ENCODE measurements at regions not wholly inside any gene's neighbourhood (a gene's known extent, or its start where the extent isn't known, plus 50 kb on each side); places are given as distances from the start of the nearest gene placed in this dataset.
A peak's percentile ranks its signal among the peaks of the same experiment; 100 is the strongest.
"Not testable (repeated sequence)": the region's sequence is repeated elsewhere in the genome, so short reads cannot be mapped to it uniquely, and the experiment has no call there.

DNA sequence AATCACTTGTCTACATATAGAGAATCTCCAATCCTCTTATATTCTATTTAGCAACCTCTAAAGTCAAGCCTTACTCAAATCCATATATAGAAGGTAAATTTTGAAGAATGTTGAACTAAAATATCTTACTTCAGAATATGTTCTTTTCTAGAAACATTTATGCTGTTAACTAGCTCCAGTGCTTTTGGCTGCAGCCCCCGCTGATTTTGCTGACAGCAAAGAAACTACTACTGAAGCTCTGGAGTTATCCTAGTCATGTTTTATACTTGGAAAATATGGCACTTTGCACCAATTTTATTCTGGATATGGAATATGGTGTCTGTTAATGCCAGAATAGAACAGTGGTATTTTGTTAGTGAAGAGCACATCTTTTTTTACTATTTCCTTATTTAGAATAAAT lies 212.4 kb upstream of the FSIP2 start:
- DNase-seq: no peak

DNA sequence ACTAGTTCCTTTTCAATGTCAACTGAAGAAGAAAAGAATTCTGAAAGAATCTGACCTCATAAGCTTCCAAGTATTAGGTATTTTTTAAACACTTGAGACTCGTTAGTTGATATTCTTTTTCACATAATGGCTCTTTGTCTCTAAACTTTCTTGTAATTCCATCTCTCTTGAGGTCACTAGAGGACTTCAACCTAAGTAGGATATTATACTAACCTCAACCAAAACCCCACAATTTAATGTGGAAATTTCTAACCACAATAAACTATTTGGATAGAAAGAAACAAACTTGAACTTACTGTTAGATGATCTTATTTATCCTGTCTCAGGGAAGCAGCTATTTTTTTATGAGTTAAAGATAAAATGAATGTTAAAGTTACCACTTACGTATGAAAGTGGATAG lies 206.9 kb upstream of the FSIP2 start:
- DNase-seq: no peak

DNA sequence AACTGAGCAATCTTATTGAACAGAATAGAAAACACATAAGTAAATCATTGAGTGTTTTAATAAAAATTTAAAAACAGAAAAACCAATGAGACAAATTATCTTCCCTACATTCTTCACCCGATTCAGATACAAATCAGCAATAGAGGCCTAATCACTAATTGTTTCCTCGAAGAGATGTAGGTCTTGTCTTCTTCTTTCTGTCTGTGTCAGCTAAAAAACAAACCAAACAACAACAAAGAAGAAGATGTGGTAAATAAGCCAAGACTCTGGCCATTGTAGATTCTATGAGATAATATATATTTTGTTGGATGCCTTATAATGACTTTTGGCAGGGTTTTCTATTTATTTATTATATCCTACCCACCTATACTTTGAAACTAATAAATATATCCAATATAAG lies 200.9 kb upstream of the FSIP2 start:
- DNase-seq: no peak

DNA sequence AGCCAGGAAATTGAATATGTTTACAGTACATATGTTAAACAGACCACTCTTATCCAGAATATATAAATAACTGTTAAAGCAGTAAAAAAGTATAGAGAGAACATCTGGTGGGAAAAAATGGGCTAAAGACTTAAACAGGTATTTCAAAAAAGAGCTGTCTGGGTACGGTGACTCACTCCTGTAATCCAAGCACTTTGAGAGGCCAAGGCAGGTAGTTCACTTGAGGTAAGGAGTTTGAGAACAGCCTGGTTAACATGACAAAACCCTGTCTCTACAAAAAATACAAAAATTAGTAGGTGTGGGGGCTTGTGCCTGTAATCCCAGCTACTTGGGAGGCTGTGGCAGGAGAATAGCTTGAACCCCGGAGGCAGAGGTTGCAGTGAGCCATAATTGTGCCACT lies 171.4 kb upstream of the FSIP2 start:
- DNase-seq: no peak

DNA sequence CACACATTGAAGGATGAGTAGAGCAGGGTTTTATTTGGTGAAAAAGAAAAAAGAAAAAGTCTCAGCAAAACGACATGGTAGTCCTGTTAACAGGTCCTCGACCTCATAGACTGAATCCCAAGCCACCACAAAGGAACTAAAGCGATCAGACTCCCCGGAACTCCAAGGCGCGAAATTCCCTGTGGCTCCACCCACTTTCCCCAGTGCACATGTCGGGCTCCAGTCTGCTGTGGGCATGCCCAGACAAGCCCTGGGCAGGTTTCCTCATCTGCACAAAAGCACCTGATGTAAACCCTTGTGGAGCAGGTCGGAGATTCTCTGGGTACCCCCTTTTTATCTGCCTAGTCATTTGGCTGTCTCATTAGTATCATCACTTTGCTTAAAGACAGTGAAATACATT lies 170.7 kb upstream of the FSIP2 start:
- no peak for DNase-seq

DNA sequence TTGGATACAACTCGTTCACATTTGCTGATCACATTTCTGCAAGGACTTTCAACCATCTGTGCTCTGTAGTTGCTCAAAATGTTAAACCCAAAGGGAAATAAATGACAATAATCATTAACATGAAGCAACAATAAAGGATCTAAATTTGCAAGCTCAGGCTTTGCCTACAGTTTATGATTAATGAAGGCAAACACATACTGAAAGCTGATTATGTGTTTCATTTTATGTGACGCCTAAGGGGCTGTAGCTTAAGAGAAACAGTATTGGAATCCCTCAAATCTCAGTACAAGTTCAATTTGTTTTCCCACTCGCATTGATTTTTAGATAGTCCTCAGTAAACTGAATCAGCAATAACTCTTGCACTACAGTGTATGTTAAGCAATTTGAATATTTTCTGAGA lies 160.3 kb upstream of the FSIP2 start:
- no peak for DNase-seq

DNA sequence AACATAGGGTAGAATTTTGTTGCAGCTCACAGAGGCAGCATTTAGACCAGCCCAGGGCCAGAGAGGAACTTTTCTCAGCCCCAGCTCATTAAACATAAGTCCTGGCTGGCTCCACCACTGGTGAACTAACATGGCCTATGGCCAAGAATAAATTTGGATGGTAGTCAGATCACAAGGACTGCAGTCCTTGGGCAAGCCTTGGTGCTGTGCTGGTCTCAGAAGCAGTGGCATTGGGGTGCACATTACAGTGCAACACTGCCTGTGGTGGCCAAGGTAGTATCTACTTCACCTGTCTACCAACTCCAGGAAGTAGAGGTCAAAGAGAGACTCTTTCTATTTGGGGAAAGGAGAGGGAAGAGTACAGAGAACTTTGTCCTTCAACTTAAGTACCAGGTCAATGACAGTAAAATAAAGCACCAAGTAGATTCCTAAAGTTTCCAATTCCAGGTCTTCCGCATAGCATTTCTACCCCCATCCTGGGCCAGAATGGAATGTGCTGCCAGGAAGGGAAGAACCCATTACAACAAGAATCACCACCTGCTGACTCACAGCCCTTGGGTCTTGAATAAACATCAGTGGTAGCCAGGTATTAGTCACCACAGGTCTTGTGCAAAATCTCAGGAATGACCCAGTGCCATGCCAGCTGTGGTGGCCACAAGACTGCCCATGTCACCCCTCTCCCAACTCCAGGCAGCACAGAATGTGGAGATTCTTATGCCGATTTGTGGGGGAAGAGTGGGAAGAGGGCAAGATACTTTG lies 155.4 kb upstream of the FSIP2 start:
- DNase-seq: no peak

DNA sequence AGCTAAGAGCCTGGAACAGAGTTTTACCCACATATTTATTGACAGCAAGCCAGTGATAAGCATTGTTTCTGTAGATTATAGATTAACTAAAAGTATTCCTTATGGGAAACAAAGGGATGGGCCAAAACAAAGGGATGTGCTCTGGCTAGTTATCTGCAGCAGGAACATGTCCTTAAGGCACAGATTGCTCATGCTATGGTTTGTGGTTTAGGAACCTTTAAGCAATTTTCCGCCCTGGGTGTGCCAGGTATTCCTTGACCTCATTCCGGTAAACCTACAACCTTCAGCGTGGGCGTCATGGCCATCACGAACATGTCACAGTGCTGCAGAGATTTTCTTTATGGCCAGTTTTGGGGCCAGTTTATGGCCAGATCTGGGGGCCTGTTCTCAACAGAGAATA lies 153.4 kb upstream of the FSIP2 start:
- DNase-seq: not testable (repeated sequence)

DNA sequence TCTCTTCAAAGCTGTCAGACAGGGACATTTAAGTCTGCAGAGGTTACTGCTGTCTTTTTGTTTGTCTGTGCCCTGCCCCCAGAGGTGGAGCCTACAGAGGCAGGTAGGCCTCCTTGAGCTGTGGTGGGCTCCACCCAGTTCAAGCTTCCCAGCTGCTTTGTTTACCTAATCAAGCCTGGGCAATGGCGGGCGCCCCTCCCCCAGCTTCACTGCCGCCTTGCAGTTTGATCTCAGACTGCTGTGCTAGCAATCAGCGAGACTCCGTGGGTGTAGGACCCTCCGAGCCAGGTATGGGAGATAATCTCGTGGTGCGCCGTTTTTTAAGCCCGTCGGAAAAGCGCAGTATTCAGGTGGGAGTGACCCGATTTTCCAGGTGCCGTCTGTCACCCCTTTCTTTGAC lies 147.3 kb upstream of the FSIP2 start:
- not testable (repeated sequence) for DNase-seq

DNA sequence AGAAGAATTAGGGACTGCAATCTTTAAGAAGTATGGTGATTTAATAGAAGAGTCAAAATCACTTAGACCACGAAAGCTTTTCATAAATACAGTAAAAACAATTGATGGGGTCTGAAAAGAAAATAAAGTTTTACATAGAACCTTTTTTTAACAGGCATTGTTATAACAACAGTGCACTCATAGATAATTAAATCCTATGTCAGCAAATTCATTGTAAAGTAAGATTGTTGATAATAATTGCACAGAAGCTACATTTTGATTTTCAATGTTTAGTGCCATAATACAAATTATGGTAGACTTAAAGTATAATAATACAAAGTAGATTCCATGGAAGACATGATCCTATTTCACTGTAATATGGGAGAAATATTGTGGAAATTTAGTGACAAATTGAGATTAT lies 130.7 kb upstream of the FSIP2 start:
- no peak for DNase-seq

DNA sequence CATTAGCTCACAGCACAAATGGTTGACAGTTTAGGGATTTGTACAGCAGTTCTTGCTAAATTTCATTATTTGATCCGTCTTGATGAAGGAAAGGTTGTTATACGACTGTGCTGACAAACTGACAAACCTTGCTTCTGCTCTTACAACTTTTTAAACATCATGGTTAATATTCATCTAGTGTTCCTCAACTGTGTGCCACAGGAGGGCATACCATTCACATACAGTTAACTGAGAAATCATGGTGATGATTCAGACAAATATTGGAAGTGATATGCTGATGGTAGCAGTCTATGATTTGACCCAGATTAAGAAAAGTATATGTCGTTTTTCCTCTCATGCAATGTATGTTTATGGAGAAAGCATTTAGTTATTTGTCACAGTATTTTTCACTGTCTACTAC lies 129.8 kb upstream of the FSIP2 start:
- DNase-seq: peak; percentile 7

DNA sequence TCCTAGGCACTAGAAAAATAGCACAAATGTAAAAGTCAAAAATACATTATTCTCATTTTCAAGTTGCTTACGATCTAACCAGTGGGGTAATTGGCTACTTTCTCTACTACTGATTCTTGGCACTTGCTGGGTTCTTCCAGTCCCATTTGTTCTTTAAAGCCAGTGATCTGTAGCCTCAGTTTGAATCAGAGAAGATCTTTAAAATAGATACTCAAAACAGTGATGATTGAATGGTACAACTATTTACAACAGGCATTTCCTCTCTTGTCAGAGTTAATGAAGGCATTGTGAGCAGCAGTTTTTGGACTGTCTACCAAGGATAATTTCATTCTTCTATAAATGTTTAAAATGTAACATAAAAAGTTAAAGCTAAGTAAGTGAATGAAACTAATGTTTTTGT lies 128.3 kb upstream of the FSIP2 start:
- no peak for DNase-seq

DNA sequence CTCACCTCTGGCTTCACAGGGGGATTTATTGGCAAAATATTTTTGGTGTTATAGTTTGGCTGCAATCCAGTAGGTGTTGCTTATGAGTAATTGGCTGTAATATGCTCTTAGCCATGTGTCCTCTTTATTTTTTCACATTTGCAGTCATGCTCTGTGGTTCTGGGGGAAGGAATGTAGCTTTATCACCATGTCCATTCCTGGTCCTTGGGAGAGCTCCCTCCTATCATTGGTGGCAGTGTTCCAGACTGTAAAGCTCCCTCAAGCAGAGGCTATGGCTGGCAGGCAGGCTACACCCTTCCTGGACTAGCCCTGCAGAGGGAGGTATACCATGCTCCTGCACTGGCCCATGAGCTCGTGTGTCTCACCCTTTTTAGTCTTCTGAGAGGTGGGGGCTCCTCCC lies 120.0 kb upstream of the FSIP2 start:
- DNase-seq: no peak

DNA sequence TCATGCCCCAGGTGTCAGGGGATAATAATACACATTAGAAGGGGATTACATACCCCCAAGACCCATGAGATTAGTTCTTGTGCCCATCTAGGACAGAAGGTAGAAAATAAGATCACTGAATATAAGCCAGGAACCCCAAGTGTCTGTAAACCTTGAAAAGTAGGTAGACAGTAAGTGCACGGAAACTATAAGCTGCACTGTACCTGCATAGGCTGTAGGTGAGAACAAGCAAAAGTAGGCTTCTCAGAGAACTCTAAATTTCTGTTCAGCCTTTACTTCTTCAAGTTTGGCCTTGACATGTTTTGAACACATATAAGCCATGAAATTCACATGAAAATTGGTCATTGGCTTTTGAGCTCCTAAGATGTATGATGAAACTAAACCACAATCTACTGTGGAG lies 113.0 kb upstream of the FSIP2 start:
- DNase-seq: no peak

DNA sequence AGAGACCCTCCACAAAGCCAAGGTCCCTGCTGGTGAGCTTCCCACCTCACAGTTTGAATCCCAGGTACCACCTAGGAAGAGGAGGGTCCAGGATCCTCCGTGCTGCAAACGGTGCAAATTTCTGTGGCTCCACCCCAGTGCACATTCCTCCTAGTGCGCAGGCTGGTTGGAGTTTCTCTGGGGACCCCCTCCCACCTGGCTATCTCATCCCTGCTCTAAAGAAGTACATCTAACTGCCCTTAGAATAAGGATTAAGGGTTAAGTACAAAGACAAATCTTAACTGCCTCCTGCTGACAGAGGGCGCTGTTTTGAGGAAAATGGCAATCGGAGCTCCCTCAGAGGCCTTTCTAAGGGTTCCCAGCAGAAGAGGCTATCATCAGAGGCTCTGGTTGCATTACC lies 109.6 kb upstream of the FSIP2 start:
- no peak for DNase-seq

DNA sequence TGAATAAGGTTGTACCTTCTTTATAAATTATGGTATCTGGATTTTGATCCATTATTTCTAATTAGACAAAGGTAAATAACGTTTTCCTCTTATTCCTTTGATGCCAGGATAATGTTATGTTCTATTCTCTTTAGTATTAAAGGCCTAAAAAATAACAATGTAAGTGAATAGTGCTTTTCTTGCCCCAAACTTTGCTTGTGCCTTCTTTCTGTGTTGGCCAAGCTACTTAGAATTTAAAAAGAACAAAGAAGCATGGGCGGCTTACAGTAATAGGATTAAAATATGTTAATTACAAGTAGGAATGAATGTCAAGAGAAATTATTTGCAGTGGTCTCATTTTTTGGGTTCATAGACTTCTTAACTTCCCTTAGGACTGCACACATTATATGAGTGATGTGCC lies 105.0 kb upstream of the FSIP2 start:
- DNase-seq: no peak

DNA sequence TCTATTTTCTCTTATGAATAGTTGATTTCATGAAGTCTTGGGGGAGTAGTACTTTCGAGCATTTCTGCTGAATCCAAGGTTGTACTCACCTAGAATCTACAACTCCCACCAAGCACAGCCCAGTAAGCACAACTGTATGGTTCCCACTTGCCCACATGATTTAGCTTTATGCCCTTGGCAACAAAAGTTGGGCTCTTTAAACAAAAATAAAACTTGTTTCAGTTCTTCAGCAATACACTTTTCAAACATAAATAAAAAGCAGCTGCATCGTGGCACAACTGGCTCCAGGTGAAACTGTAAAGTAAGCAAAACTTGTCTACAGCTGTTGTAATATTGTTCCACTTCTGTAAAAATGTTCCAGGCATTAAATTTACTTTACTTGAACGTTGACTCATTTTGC lies 99.8 kb upstream of the FSIP2 start:
- DNase-seq: no peak

DNA sequence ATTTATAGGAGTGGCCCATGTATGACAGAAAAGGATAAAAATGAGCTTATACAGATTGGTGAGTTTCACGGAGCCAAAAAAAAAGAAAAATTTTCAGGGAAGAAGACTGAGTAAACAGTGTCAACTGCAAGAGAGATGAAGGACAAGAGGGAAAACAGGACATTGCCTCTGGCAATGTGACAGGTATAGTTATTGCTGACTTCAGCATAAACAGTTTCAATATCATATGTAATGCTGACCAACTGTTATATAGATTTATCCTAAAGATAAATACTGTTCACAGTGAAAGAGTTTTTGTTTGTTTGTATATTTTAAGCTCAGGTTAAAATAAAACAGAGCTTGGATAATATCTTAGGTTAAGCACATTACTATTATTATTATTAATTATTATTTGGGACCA lies 98.0 kb upstream of the FSIP2 start:
- DNase-seq: no peak

DNA sequence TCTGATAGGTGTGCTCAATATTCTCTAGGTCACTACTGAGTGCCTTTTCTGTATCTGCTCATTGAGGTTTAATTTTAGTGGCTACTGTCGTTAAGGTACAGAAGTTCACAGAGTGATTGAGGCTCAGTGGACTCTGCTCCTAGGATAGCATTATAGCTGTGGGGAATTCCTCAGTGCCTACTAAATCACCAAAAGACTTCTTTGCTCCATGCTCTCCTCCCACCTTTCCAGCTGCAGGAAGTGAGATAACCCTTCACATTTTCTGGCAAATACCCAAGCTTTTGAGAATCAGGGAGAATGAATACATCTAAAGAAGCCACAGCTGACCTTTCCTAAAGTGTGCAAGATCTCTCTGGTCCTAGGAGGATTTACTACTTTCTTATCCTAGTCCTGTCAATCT lies 95.2 kb upstream of the FSIP2 start:
- DNase-seq: no peak

DNA sequence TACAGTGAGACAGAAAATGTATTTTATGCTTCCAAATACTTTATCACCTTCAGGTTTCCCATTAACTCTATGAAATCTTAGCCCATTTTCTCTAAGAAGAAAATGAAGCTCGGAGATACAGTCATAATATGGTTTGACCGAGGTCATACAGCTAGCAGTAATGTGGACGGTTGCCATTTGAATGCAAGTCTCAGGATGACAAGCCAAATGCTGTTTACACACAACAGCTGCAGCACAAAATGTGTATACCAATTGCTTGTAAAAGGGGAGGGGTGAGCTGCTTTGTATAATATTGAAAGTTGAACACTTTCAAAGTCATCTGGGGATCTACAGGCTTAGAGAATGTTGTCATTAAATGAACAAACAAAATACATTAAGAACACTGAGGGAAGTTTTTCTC lies 93.8 kb upstream of the FSIP2 start:
- peak; percentile 79 for DNase-seq

DNA sequence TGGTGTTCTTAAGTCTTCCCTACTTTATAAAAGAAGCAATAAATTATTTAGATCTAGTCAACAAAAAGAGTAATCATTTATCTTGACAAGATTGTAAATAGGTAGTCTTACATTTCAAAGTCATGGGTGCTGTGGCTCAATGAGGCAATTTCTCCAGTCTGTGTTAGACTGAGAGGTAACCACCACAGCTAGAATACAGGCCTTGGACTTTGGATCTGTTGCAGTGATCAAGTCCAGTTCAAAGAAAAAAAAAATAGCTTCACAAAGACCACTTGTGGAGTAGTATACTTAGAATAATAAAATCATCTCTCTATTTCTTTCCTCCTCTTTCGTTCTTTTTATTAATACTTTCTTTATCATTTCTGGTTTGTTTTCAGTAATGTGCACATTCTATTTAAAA lies 93.1 kb upstream of the FSIP2 start:
- no peak for DNase-seq

DNA sequence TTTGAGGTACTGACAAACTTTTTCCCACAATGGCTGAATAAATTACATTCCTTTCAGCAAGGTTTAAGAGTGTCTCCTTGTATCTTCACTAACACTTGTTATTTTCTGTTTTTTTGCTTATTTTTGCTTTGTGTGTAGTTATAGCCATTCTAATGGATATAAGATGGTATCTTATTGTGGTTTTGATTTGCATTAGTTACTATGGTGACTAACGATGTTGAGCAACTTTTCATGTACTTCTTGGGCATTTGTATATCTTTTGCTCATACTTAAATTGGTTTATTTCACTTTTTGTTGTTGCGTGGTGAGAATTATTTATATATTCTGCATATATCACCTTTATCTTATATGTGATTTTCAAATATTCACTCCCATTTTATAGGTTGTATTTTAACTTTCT lies 79.9 kb upstream of the FSIP2 start:
- no peak for DNase-seq

DNA sequence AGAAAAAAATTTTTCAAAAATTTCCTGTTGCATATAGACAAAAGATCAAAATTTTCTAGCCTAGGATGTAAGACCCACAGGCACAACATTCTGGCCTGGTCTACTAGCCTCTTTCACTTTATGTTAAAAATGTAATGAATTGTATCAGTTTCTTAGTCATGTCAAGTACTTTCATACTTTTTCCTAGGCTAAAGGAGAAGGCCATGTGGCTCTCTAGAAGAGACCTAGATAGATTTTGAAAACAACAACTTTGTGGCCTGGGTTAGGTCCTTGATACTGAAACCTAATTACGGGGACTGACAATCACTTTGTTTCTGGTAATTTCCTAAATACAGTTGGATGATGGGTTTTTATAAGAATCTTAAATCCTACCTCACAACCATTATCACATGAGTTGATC lies 74.8 kb upstream of the FSIP2 start:
- no peak for DNase-seq

DNA sequence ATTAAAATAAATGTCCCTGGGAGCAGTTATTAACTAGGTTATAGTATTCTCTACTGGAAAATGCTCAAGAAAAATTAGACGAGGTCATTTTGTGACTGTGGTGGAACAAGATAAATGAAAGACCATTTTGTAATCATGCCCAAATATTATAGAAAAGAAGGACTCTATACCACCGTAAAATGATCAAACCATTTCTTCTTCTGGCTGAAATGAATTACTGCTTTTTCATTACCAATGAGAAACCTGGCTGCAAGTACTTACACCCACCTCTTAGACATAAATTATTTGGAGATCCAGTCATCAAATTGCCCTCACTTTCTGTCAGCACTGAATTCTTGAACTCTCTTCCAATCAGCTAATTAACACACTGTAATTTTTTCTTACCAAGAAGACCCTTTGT lies 74.2 kb upstream of the FSIP2 start:
- no peak for DNase-seq

DNA sequence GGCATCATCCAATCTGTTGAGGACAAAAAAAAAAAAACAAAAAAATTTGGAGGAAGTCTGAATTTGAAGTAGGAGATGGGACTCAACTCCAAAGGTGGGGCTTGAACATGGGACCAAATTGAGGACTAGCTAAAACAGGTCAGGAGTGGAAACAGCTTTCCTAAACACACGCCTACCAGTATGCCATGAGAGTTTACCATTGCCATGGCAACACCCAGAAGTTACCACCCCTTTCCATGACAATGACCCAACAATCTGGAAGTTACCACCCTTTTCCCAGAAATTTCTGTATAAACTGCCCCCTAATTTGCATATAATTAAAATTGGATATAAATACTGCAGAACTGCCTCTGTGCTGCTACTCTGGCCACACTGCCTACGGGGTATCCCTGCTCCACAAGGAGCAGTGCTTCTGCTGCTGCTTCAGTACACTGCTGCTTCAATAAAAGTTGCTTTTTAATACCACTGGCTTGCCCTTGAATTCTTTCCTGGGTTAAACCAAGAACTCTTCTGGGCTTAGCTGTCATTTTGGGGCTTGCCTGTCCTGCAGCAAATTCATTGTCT lies 73.3 kb upstream of the FSIP2 start:
- DNase-seq: no peak

Measured in hindlimb muscle (tissue), 1 donor.